Lower leg skin (tissue), 4 donors: ENCODE measurements at regions not wholly inside any gene's neighbourhood (a gene's known extent, or its start where the extent isn't known, plus 50 kb on each side); places are given as distances from the start of the nearest gene placed in this dataset.

Experiments
- DNase-seq, 2 donors: peaks; one replicate each; pipeline ENCODE4 v3.0.0-alpha.2; 2019; ENCODE audit warnings: low spot score in 2 of 2
- H3K4me3 ChIP-seq: fragments of 200-600 bp; sonication (generic); 2 replicates; pipeline ENCODE4 v1.5.1; 2017; ENCODE audit warnings: mild to moderate bottlenecking, low read depth; ENCODE audit not compliant: poor library complexity, severe bottlenecking
- POLR2A ChIP-seq, 2 donors: fragments of 450-650 bp; IDR thresholded peaks; one replicate each; pipeline ENCODE4 v1.6.1; 2016 to 2017; ENCODE audit warnings: antibody characterized with exemption in 2 of 2, mild to moderate bottlenecking in 1 of 2, moderate library complexity in 1 of 2
- WGBS, 2 donors: methylation state at CpG; one replicate each; pipeline ENCODE4 v1.1.5; 2018; 5-methylcytosine and 5-hydroxymethylcytosine counted together
- intact Hi-C: fragments of 100-400 bp; cut with DNase I; formaldehyde crosslinking; loops from one replicate; pipeline ENCODE4 v1.15.0; 2023; ENCODE audit warnings: low total_unique reads
- TF ChIP-seq, protein P1 (sequence below), 3 donors: fragments of 450-650 bp; IDR thresholded peaks; one replicate each; pipeline ENCODE4 v1.5.1; 2016; ENCODE audit warnings: antibody characterized with exemption in 3 of 3, mild to moderate bottlenecking in 3 of 3, moderate library complexity in 2 of 3

DNA sequence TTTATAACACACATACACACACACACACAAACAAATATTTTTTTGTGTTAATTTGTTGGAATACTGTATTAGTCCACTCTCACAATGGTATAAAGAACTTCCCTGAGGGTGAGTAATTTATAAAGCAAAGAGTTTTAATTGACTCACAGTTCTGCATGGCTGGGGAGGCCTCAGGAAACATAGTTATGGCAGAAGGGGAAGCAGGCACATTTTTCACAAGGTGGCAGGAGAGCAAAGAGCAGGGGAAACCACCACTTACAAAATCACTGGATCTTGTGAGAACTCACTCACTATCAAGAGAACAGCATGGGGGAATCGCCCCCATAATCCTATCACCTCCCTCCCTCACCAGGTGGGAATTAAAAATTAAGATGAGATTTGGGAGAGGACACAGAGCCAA is 205.4 kb upstream of the PTPRD start:
- intact Hi-C loops, result no loop called here
- H3K4me3 ChIP-seq, result no peak overlapping the region
- TF ChIP-seq, protein P1, sequence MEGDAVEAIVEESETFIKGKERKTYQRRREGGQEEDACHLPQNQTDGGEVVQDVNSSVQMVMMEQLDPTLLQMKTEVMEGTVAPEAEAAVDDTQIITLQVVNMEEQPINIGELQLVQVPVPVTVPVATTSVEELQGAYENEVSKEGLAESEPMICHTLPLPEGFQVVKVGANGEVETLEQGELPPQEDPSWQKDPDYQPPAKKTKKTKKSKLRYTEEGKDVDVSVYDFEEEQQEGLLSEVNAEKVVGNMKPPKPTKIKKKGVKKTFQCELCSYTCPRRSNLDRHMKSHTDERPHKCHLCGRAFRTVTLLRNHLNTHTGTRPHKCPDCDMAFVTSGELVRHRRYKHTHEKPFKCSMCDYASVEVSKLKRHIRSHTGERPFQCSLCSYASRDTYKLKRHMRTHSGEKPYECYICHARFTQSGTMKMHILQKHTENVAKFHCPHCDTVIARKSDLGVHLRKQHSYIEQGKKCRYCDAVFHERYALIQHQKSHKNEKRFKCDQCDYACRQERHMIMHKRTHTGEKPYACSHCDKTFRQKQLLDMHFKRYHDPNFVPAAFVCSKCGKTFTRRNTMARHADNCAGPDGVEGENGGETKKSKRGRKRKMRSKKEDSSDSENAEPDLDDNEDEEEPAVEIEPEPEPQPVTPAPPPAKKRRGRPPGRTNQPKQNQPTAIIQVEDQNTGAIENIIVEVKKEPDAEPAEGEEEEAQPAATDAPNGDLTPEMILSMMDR (IDR thresholded peaks at IDR 0.05), result no peak
- TF ChIP-seq POLR2A (IDR thresholded peaks at IDR 0.05), result no peak
- DNase-seq, result no peak
- 11 to 47% methylated on average over 1 of the region's 1 CpG for WGBS, 2 donors

DNA sequence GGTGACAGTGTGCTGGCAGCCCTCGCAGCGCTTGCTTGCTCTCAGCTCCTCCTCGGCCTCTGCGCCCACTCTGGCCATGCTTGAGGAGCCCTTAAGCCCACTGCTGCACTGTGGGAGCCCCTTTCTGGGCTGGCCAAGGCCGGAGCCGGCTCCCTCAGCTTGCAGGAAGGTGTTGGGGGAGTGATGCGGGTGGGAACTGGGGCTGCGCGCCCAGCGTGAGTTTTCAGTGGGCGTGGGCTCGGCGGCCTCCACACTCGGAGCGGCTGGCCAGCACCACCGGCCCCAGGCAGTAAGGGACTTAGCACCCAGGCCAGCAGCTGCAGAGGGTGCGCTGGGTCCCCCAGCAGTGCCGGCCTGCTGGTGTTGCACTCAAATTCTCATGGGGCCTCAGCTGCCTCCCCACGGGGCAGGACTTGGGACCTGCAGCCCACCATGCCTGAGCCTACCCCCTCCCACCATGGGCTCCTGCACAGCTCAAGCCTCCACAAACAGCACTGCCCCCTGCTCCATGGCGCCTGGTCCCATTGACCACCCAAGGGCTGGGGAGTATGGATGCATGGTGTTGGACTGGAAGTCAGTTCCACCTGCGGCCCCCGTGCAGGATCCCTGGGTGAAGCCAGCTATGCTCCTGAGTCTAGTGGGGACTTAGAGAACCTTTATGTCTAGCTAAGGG is 223.1 kb upstream of the PTPRD start:
- no peak for DNase-seq
- intact Hi-C loops, result no loop called here
- WGBS, 2 donors, result 92 to 93% methylated on average over 20 to 21 of the region's 22 CpGs
- no peak overlapping the region for H3K4me3 ChIP-seq
- TF ChIP-seq, protein P1 (IDR thresholded peaks at IDR 0.05), result no peak
- no peak for TF ChIP-seq POLR2A (IDR thresholded peaks at IDR 0.05)

DNA sequence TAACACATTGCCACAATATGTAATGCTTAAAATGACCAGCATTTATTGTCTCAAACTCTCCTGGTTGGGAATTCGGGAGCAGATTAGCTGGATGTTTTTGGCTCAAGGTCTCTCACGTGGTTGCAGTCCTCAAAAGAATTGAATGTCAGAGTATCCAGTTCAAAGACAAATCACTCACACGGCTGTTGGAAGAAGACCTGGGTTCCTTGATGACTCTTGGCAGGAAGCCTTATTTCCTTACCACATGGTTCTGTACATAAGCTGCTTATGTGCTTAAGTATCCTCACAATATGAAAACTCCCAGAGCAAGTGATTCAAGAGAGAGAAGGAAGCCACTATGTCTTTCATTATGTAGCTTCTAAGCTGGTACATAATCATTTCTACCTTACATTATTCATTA is 230.3 kb upstream of the PTPRD start:
- intact Hi-C loops, result no loop called here
- WGBS, 2 donors, result 34 to 45% methylated on average over 3 of the region's 3 CpGs
- H3K4me3 ChIP-seq, result no peak overlapping the region
- DNase-seq, result no peak
- TF ChIP-seq, protein P1 (IDR thresholded peaks at IDR 0.05), result no peak
- no peak for TF ChIP-seq POLR2A (IDR thresholded peaks at IDR 0.05)

DNA sequence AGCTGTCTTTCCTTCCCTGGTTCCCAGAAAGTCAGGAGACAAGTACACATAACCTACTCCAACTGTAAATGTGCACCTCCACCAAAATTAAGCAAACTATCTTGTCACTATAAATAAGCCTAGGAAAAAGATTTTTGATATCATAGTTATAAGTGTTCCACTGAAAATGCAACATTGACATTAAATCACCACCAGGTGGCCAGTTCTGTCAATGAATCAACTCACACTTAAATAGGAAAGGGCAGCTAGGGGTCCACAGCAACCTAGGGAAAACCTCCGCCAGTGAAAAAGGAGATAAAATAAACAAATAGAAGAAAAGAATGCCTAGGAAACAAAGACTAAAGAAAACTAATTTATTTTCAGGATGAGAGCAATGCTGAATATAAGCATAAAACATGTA is 243.0 kb upstream of the PTPRD start:
- no peak for DNase-seq
- TF ChIP-seq, protein P1 (IDR thresholded peaks at IDR 0.05), result no peak
- no peak for TF ChIP-seq POLR2A (IDR thresholded peaks at IDR 0.05)
- H3K4me3 ChIP-seq, result no peak overlapping the region
- 39 to 51% methylated on average over 1 of the region's 1 CpG for WGBS, 2 donors
- intact Hi-C loops, result no loop called here

DNA sequence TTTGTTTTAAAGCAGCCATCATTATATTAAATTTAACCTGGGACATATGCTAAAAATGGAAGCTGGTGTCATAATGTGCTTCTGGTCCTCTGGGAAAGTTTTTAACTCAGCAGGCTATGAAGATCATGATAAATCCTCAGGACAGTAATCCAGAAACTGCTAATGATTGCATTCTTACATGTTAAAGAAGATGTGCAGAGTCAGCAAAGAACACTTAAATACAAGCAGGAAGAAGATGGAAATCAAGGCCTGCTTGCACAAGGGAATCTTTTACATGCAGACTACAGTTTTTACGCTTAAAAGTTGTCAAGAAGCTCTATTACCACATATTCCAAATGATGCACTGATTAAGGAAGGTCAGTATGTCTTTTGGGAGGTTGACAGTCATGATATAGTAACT is 246.0 kb upstream of the PTPRD start:
- TF ChIP-seq POLR2A (IDR thresholded peaks at IDR 0.05), result no peak
- TF ChIP-seq, protein P1 (IDR thresholded peaks at IDR 0.05), result no peak
- H3K4me3 ChIP-seq, result no peak overlapping the region
- intact Hi-C loops, result no loop called here
- DNase-seq, result no peak
- 69 to 70% methylated on average over 1 of the region's 1 CpG for WGBS, 2 donors

GRCh38 chr9:10863476-10863875 is 250.7 kb upstream of the PTPRD start:
- H3K4me3 ChIP-seq, result no peak overlapping the region
- no peak for TF ChIP-seq POLR2A (IDR thresholded peaks at IDR 0.05)
- TF ChIP-seq, protein P1 (IDR thresholded peaks at IDR 0.05), result no peak
- no peak for DNase-seq
- 62 to 71% methylated on average over 2 of the region's 2 CpGs for WGBS, 2 donors
- intact Hi-C loops, result no loop called here
